ENCODE measurements at regions not wholly inside any gene's neighbourhood (a gene's known extent, or its start where the extent isn't known, plus 50 kb on each side); places are given as distances from the start of the nearest gene placed in this dataset.

- DNase-seq: no peak
These were observed 117.2 kb upstream of the ADCY1 start for GRCh38 chr7:45456747-45457524.

DNA sequence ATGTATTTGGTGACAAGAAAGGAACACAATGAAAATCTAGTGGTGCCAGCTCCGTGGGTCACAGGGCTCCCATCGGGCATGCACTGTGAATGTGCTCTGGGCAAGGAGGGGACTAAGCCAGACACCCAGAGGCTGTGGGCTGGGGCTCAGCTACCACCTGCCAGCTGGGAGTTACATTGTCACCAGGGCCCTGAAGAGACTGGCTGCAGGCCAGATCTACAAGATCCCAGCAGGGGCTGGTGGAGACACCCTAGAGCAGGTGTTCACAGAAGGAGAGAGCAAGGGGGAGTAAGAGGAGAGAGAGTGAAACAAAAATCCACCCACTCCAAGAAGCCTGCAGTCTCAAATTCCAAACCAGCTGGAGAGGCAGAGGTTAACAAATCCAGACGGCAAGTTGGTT is 116.6 kb upstream of the ADCY1 start:
- DNase-seq: no peak

DNA sequence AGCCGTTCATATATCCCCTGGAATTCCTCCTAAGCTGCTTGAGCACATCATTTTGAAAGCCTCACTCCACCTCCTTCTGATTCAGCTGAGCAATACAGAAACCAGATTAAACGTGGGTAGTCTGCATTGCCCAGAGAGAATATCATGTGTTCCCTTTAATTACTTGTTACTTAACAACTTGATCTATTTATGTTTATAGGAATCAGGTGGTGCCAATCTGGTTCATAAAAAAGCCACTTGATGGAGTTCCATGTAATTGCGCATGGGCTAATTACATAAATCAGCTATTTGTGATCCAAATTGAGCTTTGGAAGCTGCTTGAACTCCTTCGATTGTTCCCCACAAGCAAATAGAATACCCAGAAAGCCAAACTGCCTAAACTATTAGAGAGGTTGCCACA is 114.7 kb upstream of the ADCY1 start:
- DNase-seq: no peak

DNA sequence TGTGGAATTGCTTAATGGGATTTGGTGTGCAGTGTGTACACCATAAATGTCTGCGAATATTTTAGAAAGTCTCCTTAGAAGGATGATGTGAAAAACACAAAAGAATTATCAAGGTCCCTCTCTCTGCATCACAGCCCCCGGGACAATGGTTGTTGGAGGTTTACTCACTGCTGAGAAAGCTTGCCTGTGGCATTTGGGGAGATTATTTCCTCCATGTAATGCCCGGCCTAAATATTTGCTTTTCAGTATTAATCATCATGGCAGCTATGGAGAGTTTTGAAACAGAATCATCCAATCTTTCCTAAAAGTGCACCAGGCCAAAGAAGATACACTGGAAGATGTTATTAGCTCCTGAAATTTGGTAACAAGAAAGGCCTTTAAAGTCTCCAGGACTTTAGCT is 113.8 kb upstream of the ADCY1 start:
- DNase-seq: no peak

DNA sequence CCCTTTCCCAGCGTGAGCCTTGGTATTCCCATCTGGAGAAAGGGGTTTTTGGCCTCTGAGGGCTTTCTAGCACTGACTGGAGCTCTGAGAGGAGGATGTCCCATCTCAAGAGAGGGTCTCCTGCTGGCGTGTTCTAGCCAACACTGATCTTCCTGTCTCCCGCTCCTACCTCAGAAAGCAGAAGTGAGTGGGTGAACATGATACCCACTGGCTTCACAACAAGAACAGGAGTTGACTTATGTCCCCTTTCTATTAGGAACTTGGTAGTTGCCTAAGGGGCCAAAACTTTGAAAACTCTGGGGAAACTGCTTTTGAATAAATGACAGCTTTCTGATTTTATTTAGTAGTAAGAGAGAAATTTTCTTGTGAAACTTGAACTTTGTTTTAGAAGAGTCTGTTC is 113.1 kb upstream of the ADCY1 start:
- no peak for DNase-seq

- DNase-seq: no peak
These were observed 105.1 kb upstream of the ADCY1 start for GRCh38 chr7:45469103-45469502.

- DNase-seq: no peak
These were observed 104.1 kb upstream of the ADCY1 start for GRCh38 chr7:45470031-45470430.

- no peak for DNase-seq
These were observed 94.4 kb upstream of the ADCY1 start for GRCh38 chr7:45479781-45480180.

DNA sequence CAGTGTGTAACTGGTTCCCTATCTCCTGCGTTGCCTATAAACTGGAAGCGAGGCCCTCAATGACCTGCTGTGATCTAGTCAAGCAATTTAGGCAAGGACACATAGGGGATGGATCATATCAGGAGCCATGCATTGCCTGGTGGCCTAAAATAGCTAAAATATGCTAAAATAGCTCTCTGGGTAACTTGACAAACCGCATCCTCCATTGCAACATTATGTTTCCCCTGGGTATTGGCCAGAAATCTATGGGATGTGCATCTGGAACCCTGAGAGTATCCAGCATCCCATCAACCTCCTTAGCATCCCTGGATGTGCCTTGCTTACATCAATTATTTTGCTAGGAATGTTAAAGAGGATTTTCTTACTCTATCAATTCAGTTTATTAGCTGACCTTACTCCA is 91.7 kb upstream of the ADCY1 start:
- DNase-seq: no peak

DNA sequence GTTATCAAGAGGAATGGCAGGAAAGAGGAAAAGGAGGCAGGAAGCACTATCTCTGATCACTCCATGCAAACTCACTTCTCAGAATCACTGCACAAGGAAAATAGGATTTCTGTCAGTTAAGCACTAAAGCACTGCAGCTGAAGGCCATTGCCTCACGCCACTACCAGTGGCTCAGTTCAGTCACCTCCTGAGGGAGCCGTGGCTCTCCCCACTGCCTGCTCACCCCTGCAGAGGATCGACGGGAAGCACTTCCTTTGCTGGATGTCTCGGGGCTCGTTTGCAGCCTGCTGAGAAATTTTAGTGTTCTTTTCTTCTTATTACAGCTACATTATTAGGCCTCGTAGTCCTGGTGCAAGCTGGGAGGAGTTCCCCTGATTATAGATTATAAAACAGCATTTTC is 90.1 kb upstream of the ADCY1 start:
- DNase-seq: no peak

GRCh38 chr7:45486575-45486974 is 87.6 kb upstream of the ADCY1 start:
- DNase-seq: no peak

DNA sequence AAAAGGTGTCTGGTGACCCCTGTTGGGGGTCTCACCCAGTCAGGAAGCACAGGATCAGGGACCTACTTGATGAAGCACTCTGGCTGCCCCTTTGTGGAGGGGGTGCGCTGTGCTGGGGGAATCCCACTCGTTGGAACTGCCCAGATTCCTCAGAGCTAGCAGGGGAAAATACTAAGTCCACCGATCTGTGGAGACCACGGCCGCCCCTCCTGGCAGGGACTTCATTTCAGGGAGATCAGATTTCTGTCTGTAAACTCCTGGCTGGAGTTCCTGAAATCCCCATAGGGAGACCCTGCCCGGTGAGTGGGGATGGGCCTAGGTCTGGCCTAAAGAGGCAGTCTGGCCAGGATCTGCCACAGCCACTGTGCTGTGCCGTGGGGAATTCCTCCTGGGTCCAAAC is 79.3 kb upstream of the ADCY1 start:
- DNase-seq: no peak

DNA sequence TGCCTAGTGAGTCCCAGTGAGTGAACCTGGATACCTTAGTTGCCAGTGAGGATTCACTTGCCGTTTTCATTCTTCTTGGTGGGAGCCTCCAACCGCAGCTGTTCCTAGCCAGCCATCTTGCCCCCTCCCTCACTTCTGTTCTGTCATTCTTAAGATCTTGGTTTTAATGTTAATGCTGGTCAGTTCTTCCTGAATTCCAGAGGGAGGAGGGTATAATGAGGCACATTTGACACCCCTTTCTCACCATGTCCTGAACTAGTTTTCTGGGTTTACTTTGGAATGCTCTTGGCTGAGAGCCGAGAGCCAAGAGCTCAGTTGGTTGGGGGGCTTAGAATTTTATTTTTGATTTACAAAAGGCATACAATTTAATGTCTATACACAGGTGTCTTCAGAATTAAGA is 78.5 kb upstream of the ADCY1 start:
- DNase-seq: no peak

- no peak for DNase-seq
These were observed 73.9 kb upstream of the ADCY1 start for GRCh38 chr7:45500257-45500656.

DNA sequence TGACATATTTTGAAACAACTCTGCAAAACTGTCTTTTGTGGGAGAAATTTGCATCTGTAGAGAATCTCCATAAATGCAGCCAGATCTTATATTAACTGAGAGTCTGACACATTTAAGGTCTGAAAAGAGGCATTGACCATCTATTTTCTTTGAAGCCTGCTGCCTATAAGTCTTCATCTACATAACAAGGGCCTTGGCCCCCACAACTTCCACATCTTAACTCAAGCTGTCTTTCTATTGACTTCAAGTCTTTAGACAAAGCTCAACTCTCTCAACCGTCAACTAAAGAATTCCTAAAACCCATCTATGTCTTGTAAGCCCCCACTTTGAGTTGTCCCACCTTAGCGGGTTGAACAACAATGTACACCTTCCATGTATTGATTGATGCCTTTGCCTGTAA is 72.4 kb upstream of the ADCY1 start:
- no peak for DNase-seq

GRCh38 chr7:45506059-45506458 is 68.1 kb upstream of the ADCY1 start:
- DNase-seq: no peak

DNA sequence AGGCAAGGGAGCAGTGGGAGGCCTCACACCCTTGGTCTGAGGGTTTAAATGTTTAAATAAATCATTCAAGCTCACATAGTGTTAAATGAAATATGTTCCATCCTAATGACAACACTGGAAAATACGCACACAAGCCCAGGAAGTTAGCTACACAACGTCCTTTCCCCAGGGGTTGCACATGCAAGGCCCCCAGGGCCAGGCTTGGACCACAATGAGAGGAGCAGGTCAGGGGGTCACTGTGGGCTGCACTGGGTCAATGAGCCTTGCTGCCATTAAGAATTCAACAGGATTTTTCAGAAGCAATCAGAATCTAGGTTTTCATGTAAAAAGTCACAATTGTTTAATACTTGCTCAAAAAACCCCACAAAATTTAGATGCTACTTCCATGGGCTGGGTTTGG is 64.9 kb upstream of the ADCY1 start:
- no peak for DNase-seq

- DNase-seq: no peak
These were observed 62.2 kb upstream of the ADCY1 start for GRCh38 chr7:45511721-45512597.

GRCh38 chr7:45514944-45515343 is 59.2 kb upstream of the ADCY1 start:
- no peak for DNase-seq

DNA sequence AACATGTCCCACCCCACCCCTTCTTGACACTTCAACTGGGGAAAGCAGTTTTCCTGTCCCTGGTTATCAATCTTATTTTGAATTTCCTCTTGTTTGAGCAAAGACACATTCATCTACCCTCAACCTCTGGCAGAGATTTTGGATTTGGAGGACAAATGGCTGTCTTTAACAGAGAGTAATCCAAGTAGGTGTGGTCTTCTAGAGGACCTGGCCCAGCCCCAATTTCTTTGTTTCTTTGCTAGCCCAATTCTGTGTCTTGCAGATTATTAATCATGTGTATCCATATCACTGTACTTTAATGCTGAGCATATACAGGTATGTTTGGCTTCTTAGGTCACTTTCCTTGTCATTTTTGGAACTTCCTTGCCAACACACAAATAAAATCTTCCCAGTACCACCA is 58.8 kb upstream of the ADCY1 start:
- no peak for DNase-seq

Measured in stimulated activated CD4-positive, alpha-beta T cell treated with anti-CD3 and anti-CD28 coated beads, Interleukin-15, amount 100 ng/mL, for 24 hours (primary cell).